Epithelial cell of proximal tubule (primary cell): ENCODE measurements at regions not wholly inside any gene's neighbourhood (a gene's known extent, or its start where the extent isn't known, plus 50 kb on each side); places are given as distances from the start of the nearest gene placed in this dataset.
A peak's percentile ranks its signal among the peaks of the same experiment; 100 is the strongest.

ENCODE experiments used
- DNase-seq: peaks from one replicate; pipeline ENCODE4 v3.0.0-alpha.2; 2011; ENCODE audit warnings: low read depth
- H3K4me3 ChIP-seq: 2 replicates; pipeline ENCODE4 v1.5.1; 2011; ENCODE audit warnings: low read depth, mild to moderate bottlenecking, low read length
- TF ChIP-seq, protein P1 (sequence below): conservative IDR thresholded peaks from 2 replicates; pipeline ENCODE4 v1.5.1; 2012; ENCODE audit warnings: low read depth, mild to moderate bottlenecking, low read length

DNA sequence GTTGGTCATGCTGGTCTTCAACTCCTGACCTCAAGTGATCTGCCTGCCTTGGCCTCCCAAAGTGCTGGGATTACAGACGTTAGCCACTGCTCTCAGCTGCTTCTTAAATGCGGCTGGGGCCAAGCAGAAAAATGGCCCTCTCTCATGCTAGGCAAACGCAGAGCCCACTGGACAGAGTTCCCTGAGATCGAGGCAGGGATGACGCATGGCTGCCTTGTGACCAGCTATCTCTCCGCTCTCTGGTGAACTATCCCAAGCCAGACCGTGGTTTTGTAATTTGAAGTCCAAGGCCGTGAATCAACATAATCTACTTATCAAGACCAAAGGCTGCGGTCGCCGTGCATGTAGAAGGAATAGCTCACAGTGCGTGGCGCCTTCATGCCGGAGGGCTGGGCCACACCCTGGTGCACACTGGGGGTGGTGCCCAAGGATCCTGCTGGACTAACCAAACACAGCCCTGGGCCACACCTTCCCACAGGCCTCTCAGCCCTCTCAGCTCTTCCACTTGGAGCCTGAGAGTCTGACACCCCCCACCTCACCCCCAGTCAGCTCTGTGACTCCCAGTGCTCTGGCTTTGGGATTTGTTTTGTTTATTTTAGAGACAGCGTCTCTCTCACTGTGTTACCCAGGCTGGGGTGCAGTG, 88.1 kb upstream of the CUX1 start:
- no peak for DNase-seq
- no peak overlapping the region for H3K4me3 ChIP-seq
- TF ChIP-seq, protein P1, sequence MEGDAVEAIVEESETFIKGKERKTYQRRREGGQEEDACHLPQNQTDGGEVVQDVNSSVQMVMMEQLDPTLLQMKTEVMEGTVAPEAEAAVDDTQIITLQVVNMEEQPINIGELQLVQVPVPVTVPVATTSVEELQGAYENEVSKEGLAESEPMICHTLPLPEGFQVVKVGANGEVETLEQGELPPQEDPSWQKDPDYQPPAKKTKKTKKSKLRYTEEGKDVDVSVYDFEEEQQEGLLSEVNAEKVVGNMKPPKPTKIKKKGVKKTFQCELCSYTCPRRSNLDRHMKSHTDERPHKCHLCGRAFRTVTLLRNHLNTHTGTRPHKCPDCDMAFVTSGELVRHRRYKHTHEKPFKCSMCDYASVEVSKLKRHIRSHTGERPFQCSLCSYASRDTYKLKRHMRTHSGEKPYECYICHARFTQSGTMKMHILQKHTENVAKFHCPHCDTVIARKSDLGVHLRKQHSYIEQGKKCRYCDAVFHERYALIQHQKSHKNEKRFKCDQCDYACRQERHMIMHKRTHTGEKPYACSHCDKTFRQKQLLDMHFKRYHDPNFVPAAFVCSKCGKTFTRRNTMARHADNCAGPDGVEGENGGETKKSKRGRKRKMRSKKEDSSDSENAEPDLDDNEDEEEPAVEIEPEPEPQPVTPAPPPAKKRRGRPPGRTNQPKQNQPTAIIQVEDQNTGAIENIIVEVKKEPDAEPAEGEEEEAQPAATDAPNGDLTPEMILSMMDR: no peak

DNA sequence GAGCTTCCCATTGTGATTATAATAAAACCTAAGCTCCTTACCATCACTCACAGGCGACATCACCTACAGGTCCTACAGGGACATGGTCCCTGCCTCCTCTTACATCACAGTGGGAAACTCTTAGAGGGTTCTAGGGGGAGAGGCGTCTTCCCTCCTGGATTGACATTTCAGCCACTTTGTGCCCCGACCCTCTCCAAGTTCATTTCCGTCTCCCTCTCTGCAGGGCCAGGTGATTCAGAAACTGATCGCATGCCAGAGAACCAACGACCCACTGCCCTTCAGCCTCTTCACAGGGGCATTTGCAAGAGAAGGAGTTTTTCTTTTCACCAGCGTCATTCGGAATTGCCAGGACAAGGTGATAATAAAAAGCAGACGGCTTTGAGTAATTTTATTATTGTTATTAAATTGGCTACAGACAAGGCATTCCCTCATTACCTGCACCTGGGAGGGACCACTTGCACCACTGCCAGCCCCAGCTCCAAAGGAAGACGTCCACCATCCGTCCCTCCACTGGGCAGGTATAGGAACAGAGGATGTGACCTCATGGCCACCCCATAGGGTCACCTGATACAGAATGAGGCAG, 85.8 kb upstream of the CUX1 start:
- TF ChIP-seq, protein P1: no peak
- no peak overlapping the region for H3K4me3 ChIP-seq
- DNase-seq: no peak

DNA sequence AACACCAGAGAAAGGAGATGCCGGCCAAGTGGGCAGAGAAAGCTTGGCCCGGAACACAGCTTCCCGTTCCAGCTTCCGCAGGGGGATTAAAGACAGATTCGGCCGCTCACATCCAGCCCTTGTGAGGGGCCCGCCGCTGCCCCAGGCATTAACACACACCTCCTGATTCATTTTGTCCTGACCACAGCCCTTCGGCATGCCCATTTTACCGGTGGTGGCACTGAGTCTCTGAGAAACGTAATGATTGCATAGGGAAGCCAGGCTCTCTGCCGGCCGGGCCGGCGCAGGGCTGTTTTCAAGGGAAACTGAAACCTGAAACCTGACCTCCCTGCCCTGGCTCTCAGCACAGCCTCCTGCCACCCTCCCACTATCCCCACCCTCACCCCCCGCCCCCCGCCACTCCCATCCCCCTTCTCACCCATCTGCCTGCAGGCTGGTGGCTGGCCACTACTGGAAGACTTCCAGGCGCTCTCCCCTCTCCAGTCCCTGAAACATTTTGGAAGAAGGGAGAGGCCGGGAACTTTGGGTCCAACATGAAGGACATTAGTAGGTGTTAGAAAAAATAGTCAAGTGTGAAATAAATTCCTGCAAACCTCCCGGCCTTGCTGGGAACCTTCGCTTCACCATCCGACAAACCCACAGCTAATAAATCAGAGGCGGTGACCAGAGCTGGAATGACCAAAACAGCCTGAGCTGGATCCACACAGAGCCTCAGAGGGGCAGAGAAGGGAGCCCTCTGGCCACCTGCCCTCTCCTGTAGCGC, 83.5 kb upstream of the CUX1 start:
- TF ChIP-seq, protein P1: no peak
- no peak for DNase-seq
- H3K4me3 ChIP-seq: peak overlapping the region; percentile 45

DNA sequence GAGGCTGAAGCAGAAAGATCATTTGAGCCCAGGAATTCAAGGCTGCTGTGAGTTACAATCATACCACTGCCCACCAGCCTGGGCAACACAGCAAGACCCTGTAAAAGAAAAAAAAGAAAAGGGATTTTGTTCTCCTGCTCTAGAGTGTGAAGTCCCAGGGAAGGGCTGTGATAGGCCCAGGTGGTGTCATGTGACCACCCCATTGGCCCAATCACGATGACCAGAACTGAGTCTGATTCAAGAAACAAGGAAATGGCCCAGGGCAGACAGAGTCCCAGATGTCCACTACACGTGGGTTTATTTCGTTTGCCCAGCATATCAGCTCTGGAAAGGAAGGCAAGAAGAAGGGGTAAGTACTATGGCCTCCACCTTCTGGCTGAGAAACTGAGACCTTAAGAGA, 81.3 kb upstream of the CUX1 start:
- TF ChIP-seq, protein P1: no peak
- no peak for DNase-seq

DNA sequence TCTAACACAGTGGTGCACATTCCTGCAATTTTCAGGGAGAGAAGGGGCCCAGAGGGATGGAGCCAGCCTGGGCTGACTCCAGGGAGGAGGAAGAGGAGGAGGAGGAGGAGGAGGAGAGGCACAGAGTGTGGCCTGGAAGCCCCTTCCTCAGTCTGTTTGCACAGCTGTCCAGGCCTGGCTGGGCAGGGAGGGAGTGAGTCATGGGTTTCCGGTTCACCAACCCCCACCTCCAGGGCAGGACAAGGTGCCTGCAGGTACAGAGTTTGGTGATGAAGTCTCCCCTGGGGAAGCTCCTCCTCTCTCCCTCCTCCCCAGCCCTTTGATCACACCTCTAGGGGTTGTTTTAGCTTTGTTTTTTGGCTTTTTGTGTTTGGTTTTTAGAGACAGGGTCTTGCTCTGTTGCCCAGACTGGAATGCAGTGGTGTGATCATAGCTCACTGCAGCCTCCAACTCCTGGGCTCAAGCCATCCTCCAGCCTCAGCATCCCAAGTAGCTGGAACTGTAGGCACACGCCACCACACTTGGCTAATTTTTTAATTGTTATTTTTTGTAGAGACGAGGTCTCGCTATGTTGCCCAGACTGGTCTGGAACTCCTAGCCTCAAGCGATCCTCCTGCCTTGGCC, 77.5 kb upstream of the CUX1 start:
- DNase-seq: no peak
- H3K4me3 ChIP-seq: no peak overlapping the region
- TF ChIP-seq, protein P1: no peak

More for the DNA sequence above, 81.3 kb upstream of the CUX1 start:
- no peak overlapping the region for H3K4me3 ChIP-seq

DNA sequence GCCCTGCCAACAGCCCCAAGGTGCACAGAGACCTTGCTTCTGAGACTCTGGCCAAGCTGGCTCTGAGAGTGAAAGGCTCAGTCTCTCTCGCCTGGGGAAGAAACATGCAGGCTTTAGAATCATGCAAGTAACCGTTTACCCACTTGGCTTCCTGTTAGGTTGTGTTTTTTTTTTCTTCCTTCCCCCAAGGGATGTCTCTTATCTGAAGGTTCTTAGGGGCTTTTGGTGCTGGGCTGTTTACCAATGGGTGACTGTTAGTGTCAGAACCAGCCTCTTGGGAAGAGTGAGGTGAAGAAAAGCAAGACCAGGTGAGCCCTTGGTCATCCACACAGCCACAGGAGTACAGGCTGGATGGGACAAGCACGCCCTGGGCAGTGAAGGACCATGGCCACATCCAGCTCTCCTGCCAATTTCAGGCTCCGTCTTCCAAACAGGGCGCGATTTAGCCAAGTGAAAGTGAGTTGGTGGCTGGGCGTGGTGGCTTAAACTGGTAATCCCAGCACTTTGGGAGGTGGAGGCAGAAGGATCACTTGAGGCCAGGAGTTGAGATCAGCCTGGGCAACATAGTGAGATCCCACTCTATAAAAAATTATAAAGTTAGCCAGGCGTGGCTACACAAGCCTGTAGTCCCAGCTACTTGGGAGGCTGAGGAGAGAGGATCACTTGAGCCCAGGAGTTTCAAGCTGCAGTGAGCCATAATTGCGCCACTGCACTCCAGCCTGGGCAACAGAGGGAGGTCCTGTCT, 76.3 kb upstream of the CUX1 start:
- H3K4me3 ChIP-seq: no peak overlapping the region
- DNase-seq: no peak
- TF ChIP-seq, protein P1: no peak
